Kidney epithelial cell (primary cell): ENCODE measurements at regions not wholly inside any gene's neighbourhood (a gene's known extent, or its start where the extent isn't known, plus 50 kb on each side); places are given as distances from the start of the nearest gene placed in this dataset.
"Not testable (repeated sequence)": the region's sequence is repeated elsewhere in the genome, so short reads cannot be mapped to it uniquely, and the experiment has no call there.

Source experiments
- DNase-seq: peaks from one replicate; pipeline ENCODE4 v3.0.0-alpha.2; 2010; ENCODE audit warnings: low read depth
- H3K27me3 ChIP-seq: 2 replicates; pipeline ENCODE4 v1.6.0; 2011; ENCODE audit warnings: low read length; ENCODE audit not compliant: control insufficient read depth, insufficient read depth
- H3K36me3 ChIP-seq: 2 replicates; pipeline ENCODE4 v1.5.1; 2011; ENCODE audit warnings: low read length; ENCODE audit not compliant: control insufficient read depth, insufficient read depth
- H3K4me3 ChIP-seq: 2 replicates; pipeline ENCODE4 v1.5.1; 2011; ENCODE audit warnings: low read depth, mild to moderate bottlenecking, control low read depth, low read length
- CTCF ChIP-seq: IDR thresholded peaks from 2 replicates; pipeline ENCODE4 v1.5.1; 2011; ENCODE audit warnings: mild to moderate bottlenecking, moderate library complexity, low read length, control low read depth, inconsistent platforms; ENCODE audit not compliant: insufficient read depth, poor library complexity, severe bottlenecking

- no peaks in the 10 kb centered on the region for H3K36me3 ChIP-seq
- no peak for TF ChIP-seq CTCF
- no peak overlapping the region for H3K4me3 ChIP-seq
- peaks cover 2% of the 10 kb centered on the region for H3K27me3 ChIP-seq
- DNase-seq: no peak
These were observed 116.2 kb upstream of the ZNF536 start for GRCh38 chr19:30255791-30256495.

DNA sequence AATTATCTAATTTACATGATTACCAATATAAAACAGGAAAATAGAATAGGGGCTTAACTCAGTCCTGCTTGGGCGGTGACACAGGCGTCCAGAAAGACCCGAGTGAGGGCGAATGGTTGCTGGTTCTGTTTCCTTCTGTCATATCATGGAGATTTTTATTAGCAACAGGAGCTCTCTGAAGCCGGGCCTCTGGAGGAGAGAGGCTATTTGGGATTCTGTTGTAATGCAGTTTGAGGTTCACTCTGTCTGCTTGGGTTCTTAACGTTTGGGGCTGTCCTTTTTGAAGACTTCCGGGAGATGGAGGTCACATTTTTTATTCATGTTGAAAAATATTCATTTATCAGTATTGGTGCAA lies 115.7 kb upstream of the ZNF536 start:
- DNase-seq: no peak
- TF ChIP-seq CTCF: no peak
- peaks cover 2% of the 10 kb centered on the region for H3K27me3 ChIP-seq
- no peaks in the 10 kb centered on the region for H3K36me3 ChIP-seq
- H3K4me3 ChIP-seq: no peak overlapping the region

- no peak for DNase-seq
- no peaks in the 10 kb centered on the region for H3K36me3 ChIP-seq
- H3K27me3 ChIP-seq: no peaks in the 10 kb centered on the region
- no peak for TF ChIP-seq CTCF
- H3K4me3 ChIP-seq: no peak overlapping the region
These were observed 108.3 kb upstream of the ZNF536 start for GRCh38 chr19:30263830-30264381.

DNA sequence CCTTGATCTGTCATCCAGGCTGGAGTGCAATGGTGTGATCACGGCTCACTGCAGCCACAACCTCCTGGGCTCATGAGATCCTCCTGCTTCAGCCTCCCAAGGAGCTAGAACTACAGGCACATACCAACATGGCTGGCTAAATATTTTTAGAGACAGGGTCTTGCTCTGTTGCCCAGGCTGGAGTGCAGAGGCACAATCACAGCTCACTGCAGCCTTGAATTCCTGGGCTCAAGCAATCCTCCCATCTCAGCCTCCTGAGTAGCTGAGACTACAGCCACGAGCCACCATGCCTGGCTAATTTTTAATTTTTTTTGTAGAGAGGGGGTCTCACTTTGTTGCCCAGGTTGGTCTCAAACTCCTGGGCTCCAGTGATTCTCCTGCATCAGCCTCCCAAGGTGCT lies 106.3 kb upstream of the ZNF536 start:
- not testable (repeated sequence) for DNase-seq

GRCh38 chr19:30266687-30267086 lies 105.5 kb upstream of the ZNF536 start:
- H3K36me3 ChIP-seq: no peaks in the 10 kb centered on the region
- no peaks in the 10 kb centered on the region for H3K27me3 ChIP-seq
- H3K4me3 ChIP-seq: no peak overlapping the region
- no peak for TF ChIP-seq CTCF
- no peak for DNase-seq

More for the DNA sequence above, 106.3 kb upstream of the ZNF536 start:
- not testable (repeated sequence) for H3K27me3 ChIP-seq, H3K4me3 ChIP-seq, H3K36me3 ChIP-seq

DNA sequence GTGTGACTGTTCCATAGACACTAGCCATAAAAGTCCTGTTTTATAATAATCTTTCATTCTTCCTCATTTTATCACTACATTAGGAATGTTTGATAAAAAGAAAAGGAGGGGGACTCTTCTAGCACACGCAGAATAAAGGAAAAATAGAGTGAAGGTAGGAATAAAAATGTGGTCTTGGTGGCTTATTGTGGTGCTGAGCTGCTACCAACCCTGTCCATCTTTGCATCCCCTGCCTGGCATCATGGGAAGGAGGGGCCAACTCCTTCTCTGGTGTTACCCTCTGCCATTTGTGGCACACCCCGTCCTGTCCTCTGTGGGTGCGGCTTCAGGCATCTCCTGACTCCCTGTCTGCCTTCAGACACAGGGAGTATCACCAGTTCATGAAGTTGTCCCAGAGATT lies 104.9 kb upstream of the ZNF536 start:
- Histone ChIP-seq H3K36me3 (no peaks in the 10 kb centered on the region), H3K4me3 (no peak overlapping the region), H3K27me3 (no peaks in the 10 kb centered on the region)
- TF ChIP-seq CTCF: no peak
- DNase-seq: no peak
